Tibial nerve (tissue), 4 donors: ENCODE measurements at regions not wholly inside any gene's neighbourhood (a gene's known extent, or its start where the extent isn't known, plus 50 kb on each side); places are given as distances from the start of the nearest gene placed in this dataset.

Experiments
- EP300 ChIP-seq, 2 donors: sonication (generic); formaldehyde crosslinking; IDR thresholded peaks; one replicate each; pipeline ENCODE4 v1.6.1; 2017; ENCODE audit warnings: antibody characterized with exemption in 2 of 2, mild to moderate bottlenecking in 1 of 2
- POLR2A ChIP-seq, 2 donors: fragments of 450-650 bp; IDR thresholded peaks; one replicate each; pipeline ENCODE4 v1.6.1; 2017; ENCODE audit warnings: antibody characterized with exemption in 2 of 2, mild to moderate bottlenecking in 2 of 2, moderate library complexity in 2 of 2
- TF ChIP-seq, protein P1 (sequence below), 5 experiments: fragments of 200-600 bp in 3 of 5; fragments of 450-650 bp in 2 of 5; sonication (generic) in 3 of 5; IDR thresholded peaks; one replicate each; pipeline ENCODE4 v1.5.1; 2016 to 2019; ENCODE audit warnings: antibody characterized with exemption in 5 of 5, mild to moderate bottlenecking in 3 of 5, moderate library complexity in 2 of 5

DNA sequence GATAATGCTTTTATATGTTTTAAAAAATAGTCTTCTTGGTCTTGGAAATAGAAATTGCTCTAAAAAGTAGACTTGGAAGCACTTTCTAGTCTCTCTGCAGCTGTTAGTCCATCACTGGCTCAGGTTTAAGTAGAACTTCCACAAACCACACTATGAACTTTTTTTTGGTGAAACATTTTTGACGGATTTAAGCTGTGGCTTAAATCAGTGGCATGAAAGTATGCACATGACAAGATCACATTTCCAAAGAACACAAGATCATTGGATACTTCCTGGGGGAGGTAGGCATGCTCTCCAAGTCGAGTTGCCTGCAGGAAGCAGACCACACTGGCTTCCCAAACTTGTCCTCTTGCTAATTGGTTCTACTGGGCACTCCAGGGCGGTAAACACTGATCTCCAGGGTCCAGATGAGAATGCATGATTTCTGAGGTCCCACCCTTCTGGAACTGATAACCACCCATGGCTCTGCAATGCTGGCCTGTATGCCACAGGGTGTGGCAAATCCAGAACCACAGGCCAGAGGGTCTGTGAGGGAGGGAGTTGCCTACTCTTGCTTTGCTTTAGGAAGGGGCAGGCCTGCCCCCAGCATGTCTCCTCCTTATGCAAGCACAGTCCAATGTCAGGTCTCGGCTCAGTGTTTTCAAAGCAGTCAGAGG, 331.9 kb upstream of the SFRP2 start:
- TF ChIP-seq, protein P1, sequence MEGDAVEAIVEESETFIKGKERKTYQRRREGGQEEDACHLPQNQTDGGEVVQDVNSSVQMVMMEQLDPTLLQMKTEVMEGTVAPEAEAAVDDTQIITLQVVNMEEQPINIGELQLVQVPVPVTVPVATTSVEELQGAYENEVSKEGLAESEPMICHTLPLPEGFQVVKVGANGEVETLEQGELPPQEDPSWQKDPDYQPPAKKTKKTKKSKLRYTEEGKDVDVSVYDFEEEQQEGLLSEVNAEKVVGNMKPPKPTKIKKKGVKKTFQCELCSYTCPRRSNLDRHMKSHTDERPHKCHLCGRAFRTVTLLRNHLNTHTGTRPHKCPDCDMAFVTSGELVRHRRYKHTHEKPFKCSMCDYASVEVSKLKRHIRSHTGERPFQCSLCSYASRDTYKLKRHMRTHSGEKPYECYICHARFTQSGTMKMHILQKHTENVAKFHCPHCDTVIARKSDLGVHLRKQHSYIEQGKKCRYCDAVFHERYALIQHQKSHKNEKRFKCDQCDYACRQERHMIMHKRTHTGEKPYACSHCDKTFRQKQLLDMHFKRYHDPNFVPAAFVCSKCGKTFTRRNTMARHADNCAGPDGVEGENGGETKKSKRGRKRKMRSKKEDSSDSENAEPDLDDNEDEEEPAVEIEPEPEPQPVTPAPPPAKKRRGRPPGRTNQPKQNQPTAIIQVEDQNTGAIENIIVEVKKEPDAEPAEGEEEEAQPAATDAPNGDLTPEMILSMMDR (IDR thresholded peaks at IDR 0.05) = no peak
- TF ChIP-seq EP300 (IDR thresholded peaks at IDR 0.05) (no peak), POLR2A (IDR thresholded peaks at IDR 0.05) (no peak)
